ENCODE measurements at regions not wholly inside any gene's neighbourhood (a gene's known extent, or its start where the extent isn't known, plus 50 kb on each side); places are given as distances from the start of the nearest gene placed in this dataset.

DNA sequence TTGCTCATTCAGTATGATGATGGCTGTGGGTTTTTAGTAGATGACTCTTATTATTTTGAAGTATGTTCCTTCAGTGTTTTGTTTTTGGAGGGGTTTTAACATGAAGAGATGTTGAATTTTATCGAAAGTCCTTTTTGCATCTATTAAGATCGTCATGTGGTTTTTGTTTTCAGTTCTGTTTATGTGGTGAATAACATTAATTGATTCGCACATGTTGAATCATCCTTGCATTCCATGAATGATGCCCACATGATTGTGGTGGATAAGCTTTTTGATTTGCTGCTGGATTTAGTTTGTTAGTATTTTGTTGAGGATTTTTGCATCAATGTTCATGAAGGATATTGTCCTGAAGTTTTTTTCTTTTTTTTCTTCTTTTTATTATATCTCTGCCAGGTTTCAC is 347.4 kb upstream of the EPHA5 start:
- 83 to 96% (median 90%) methylated on average over 3 of the region's 3 CpGs for WGBS, 5 donors
- H3K9me3 ChIP-seq = peaks cover 0 to 47% (median 33%) of the 10 kb centered on the region in 8 donors

DNA sequence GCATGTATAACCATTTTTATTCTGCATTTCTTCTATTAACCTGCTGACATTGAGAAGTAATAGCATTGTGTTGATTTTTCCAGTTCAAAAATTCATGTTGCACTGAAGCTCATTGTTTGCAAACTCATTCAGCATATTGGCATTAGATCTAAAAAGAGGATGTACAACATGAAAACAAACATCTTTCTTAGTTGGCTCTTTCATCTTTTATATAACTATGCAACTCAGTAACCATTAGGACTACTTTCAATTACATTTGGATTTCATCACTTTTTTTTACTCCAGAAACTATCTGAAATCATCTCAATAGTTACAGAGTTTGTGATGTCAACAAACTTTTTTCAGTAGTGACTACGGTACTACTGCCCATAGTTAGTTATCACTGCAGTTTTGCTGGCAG is 346.0 kb upstream of the EPHA5 start:
- TF ChIP-seq POLR2A (IDR thresholded peaks at IDR 0.05) (no peak), POLR2AphosphoS5 (IDR thresholded peaks at IDR 0.05) (no peak)
- TF ChIP-seq, protein P1, sequence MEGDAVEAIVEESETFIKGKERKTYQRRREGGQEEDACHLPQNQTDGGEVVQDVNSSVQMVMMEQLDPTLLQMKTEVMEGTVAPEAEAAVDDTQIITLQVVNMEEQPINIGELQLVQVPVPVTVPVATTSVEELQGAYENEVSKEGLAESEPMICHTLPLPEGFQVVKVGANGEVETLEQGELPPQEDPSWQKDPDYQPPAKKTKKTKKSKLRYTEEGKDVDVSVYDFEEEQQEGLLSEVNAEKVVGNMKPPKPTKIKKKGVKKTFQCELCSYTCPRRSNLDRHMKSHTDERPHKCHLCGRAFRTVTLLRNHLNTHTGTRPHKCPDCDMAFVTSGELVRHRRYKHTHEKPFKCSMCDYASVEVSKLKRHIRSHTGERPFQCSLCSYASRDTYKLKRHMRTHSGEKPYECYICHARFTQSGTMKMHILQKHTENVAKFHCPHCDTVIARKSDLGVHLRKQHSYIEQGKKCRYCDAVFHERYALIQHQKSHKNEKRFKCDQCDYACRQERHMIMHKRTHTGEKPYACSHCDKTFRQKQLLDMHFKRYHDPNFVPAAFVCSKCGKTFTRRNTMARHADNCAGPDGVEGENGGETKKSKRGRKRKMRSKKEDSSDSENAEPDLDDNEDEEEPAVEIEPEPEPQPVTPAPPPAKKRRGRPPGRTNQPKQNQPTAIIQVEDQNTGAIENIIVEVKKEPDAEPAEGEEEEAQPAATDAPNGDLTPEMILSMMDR (IDR thresholded peaks at IDR 0.05 in 8 of 11, conservative IDR thresholded peaks at IDR 0.05 in 3 of 11) = no peak
- Histone ChIP-seq H3K36me3 (no peaks in the 10 kb centered on the region), H3K27me3 (replicated peaks in 1 of 7) (no peaks in the 10 kb centered on the region), H3K27ac (no peak overlapping the region), H3K9me3 (peaks cover 0 to 46% (median 42%) of the 10 kb centered on the region in 8 donors), H3K4me1 (no peaks in the 10 kb centered on the region), H3K4me3 (no peak overlapping the region)
- 84 to 94% (median 87%) methylated on average over 1 of the region's 1 CpG for WGBS, 5 donors
- intact Hi-C loops (cut with DNase I; ENCODE audit: low total_unique reads) = no loop called here
- no peak for DNase-seq

More for the DNA sequence above, 347.4 kb upstream of the EPHA5 start:
- Histone ChIP-seq H3K36me3 (no peaks in the 10 kb centered on the region), H3K4me3 (no peak overlapping the region), H3K4me1 (no peaks in the 10 kb centered on the region), H3K27me3 (replicated peaks in 1 of 7) (no peaks in the 10 kb centered on the region), H3K27ac (no peak overlapping the region)
- no peak for DNase-seq
- TF ChIP-seq, protein P1 (IDR thresholded peaks at IDR 0.05 in 8 of 11, conservative IDR thresholded peaks at IDR 0.05 in 3 of 11) = no peak
- TF ChIP-seq POLR2A (IDR thresholded peaks at IDR 0.05) (no peak), POLR2AphosphoS5 (IDR thresholded peaks at IDR 0.05) (no peak)
- intact Hi-C loops (cut with DNase I; ENCODE audit: low total_unique reads) = no loop called here

DNA sequence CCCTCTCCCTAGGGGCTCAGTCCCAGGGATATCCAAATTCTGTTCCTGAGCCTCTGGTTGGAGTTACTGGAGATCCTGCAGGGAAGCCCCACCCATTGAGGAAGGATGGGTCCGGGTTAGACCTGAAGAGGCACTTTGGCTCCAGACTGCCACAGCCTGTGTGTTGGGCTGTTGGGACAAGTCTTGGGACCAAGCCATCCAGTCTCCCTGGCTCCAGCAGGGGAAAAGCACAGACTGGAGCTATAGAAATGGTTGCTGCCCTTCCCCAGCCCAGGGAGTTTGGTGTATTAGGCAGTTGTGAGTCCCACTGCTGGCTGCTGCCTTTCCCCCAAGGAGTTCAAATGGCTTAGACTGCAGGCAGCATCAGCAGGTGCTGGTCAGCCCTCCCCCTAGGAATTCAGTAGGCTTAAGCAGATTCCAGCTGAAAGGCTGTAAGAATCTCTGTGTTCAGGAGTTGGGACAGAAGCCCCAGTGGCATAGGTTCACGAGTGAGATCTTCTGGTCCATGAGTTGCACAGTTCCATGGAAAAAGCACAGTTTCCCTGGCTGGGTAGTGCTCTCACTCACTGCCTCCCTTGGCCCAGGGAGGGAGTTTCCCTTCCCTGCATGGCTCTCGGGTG is 344.0 kb upstream of the EPHA5 start:
- Histone ChIP-seq H3K4me1 (no peaks in the 10 kb centered on the region), H3K27ac (no peak overlapping the region), H3K9me3 (peaks cover 0 to 59% (median 48%) of the 10 kb centered on the region in 8 donors), H3K27me3 (replicated peaks in 1 of 7) (no peaks in the 10 kb centered on the region), H3K36me3 (no peaks in the 10 kb centered on the region), H3K4me3 (no peak overlapping the region)
- TF ChIP-seq, protein P1 (IDR thresholded peaks at IDR 0.05 in 8 of 11, conservative IDR thresholded peaks at IDR 0.05 in 3 of 11) = no peak
- intact Hi-C loops (cut with DNase I; ENCODE audit: low total_unique reads) = no loop called here
- 21 to 44% (median 36%) methylated on average over 3 of the region's 3 CpGs for WGBS, 5 donors
- DNase-seq = no peak

DNA sequence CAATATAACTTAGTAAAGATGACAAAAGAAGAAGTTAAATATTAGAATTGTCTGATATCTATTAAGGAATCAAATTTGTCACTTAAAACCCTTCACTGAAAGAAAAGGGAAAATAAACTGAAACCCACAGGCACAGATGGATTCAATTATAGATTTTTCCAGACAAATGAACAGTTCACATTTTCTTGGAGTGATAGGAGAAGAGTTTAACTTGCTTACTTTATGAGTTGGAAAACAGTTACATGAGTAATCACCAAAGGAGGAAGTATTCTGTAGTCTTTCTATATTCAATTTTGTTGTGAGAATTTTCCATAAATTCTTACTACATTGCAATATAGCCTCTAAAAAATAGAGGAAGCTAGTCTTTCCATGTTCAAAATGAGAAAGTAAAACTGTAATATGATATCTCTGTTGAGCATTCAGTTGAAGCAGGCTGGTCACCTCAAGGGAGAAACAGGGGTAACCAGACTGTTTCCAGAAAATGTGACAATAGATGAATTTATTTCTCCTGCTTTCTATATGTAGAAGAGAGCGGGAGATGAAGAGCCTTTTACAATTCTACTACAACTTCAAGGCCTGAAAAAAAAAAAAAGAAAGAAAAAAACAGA is 330.3 kb upstream of the EPHA5 start:
- Histone ChIP-seq H3K9me3 (peaks cover 0 to 17% (median 3%) of the 10 kb centered on the region in 8 donors), H3K36me3 (no peaks in the 10 kb centered on the region), H3K27me3 (replicated peaks in 1 of 7) (no peaks in the 10 kb centered on the region), H3K4me3 (no peak overlapping the region), H3K4me1 (no peaks in the 10 kb centered on the region), H3K27ac (no peak overlapping the region)
- no peak for TF ChIP-seq POLR2AphosphoS5 (IDR thresholded peaks at IDR 0.05)
- no peak for TF ChIP-seq POLR2A (IDR thresholded peaks at IDR 0.05)
- TF ChIP-seq, protein P1 (IDR thresholded peaks at IDR 0.05 in 8 of 11, conservative IDR thresholded peaks at IDR 0.05 in 3 of 11) = no peak
- WGBS, 5 donors = 0 to 80% (median 71%) methylated on average over 1 of the region's 1 CpG
- DNase-seq = no peak
- intact Hi-C loops (cut with DNase I; ENCODE audit: low total_unique reads) = no loop called here
